ENCODE measurements at regions not wholly inside any gene's neighbourhood (a gene's known extent, or its start where the extent isn't known, plus 50 kb on each side); places are given as distances from the start of the nearest gene placed in this dataset.

GRCh38 chr7:96638669-96639068 lies 71.0 kb downstream of the SEM1 start:
- TF ChIP-seq CTCF (IDR thresholded peaks at IDR 0.05; ENCODE audit: insufficient read depth, low read length) = no peak
- H3K4me3 ChIP-seq (ENCODE audit: low read depth, low read length) = no peak overlapping the region
- no peak for DNase-seq (ENCODE audit: low read depth)

- TF ChIP-seq CTCF (IDR thresholded peaks at IDR 0.05; ENCODE audit: insufficient read depth, low read length) = no peak
- no peak overlapping the region for H3K4me3 ChIP-seq (ENCODE audit: low read depth, low read length)
- no peak for DNase-seq (ENCODE audit: low read depth)
Observed at GRCh38 chr7:96637522-96637921, 72.1 kb downstream of the SEM1 start.

DNA sequence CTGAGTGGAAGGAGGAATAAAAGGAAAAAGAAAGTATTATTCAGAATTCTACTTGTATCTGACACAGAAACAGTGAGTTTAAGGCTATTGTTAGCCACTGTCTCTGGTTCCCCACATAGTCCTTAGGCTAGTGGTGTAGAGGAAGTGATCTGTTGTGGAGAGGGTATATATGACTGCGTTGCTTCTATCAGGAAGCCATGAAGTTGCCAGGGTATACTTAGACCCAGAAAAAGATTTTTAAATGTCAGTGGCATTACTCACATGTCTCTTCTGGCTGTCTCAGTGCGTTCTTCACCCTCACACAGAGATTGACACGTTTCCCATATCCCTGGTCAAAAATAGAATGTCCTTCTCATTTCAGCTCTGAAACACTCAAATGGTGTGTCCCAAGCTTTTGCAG lies 72.7 kb downstream of the SEM1 start:
- DNase-seq (ENCODE audit: low read depth) = no peak
- TF ChIP-seq CTCF (IDR thresholded peaks at IDR 0.05; ENCODE audit: insufficient read depth, low read length) = no peak
- H3K4me3 ChIP-seq (ENCODE audit: low read depth, low read length) = no peak overlapping the region

DNA sequence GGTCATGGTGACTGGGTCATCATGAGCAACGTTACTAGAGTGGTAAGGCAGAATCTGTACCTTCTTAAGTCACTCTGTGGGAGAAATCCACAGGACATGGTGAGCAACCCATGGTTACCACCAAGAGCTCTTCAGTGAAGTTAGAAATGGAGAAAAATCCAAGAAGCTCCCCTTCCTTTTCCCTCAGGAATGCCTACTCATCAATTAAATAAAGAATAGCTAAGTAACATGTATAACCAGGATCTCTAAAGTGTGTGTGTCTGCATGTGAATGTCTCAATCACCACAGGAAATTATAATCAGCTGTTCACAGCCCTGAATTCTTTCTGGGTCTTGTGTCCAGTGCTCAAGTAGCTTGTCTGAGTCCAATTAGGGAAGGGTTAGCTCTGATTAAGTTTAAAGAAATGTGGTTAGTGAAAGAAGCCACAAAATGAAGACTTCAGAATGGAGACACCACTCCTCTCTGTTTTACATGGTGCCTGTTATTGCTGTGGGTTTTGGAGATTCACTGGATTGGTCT lies 73.2 kb downstream of the SEM1 start:
- DNase-seq (ENCODE audit: low read depth) = no peak
- no peak for TF ChIP-seq CTCF (IDR thresholded peaks at IDR 0.05; ENCODE audit: insufficient read depth, low read length)
- H3K4me3 ChIP-seq (ENCODE audit: low read depth, low read length) = no peak overlapping the region

DNA sequence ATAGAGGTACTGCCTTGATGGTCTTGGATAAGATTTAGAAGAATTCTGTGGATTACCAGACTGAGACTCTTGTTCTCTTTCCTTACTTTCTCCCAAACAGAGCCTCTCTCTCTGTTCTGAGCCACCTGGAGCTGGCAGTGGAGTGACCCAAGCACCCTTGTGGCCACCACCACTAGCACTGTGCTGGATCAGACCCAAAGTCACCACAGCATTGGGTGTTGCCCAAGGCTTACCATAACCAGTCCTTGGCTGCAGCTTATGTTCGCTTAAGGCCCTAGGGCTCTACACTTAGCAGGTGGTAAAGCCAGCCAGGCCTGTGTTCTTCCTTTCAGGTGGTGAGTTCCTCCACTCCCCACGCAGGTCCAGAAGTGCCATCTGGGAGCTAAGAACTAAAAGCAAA lies 79.8 kb downstream of the SEM1 start:
- TF ChIP-seq CTCF (IDR thresholded peaks at IDR 0.05; ENCODE audit: insufficient read depth, low read length) = no peak
- no peak for DNase-seq (ENCODE audit: low read depth)
- no peak overlapping the region for H3K4me3 ChIP-seq (ENCODE audit: low read depth, low read length)

DNA sequence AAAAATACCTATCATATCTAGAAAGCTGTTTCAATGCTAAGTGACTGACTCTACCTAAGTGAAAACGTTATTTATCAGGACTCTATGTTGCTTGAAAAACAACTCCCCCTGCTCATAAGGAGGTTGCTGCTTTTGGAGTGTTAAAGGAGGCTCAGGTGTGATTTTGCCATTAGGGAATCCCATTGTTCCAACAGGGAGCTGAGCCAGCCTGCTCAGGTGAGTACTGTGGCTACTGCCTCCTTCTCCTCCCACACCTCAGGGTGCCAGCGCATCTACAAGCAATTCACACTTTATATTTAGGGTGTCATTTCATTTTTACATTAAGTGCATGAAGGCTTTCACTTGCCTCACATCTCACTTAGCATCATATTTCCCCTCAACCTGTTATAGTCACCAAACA lies 84.7 kb downstream of the SEM1 start:
- TF ChIP-seq CTCF (IDR thresholded peaks at IDR 0.05; ENCODE audit: insufficient read depth, low read length) = no peak
- H3K4me3 ChIP-seq (ENCODE audit: low read depth, low read length) = no peak overlapping the region

GRCh38 chr7:96621932-96622331 lies 87.7 kb downstream of the SEM1 start:
- TF ChIP-seq CTCF (IDR thresholded peaks at IDR 0.05; ENCODE audit: insufficient read depth, low read length) = no peak
- H3K4me3 ChIP-seq (ENCODE audit: low read depth, low read length) = no peak overlapping the region
- no peak for DNase-seq (ENCODE audit: low read depth)

More for the DNA sequence above, 84.7 kb downstream of the SEM1 start:
- DNase-seq (ENCODE audit: low read depth) = no peak

Data from fibroblast of the aortic adventitia (primary cell).